HG02973 (cell line): ENCODE measurements at regions not wholly inside any gene's neighbourhood (a gene's known extent, or its start where the extent isn't known, plus 50 kb on each side); places are given as distances from the start of the nearest gene placed in this dataset.
A peak's percentile ranks its signal among the peaks of the same experiment; 100 is the strongest.

ENCODE experiments used
- ATAC-seq: cut with Tn5 transposase; IDR thresholded peaks from one replicate; pipeline ENCODE4 v1.9.1; 2021; ENCODE audit warnings: moderate library complexity; ENCODE audit not compliant: unreplicated experiment

GRCh38 chr1:195584870-195585624 is 1023.2 kb downstream of the KCNT2 start:
- ATAC-seq = no peak

- peak; percentile 80 for ATAC-seq
These were observed 1027.3 kb downstream of the KCNT2 start for GRCh38 chr1:195580988-195581387.

GRCh38 chr1:195577748-195578147 is 1030.5 kb downstream of the KCNT2 start:
- ATAC-seq = no peak

GRCh38 chr1:195576641-195577040 is 1031.6 kb downstream of the KCNT2 start:
- ATAC-seq = no peak

GRCh38 chr1:195574511-195574910 is 1033.7 kb downstream of the KCNT2 start:
- no peak for ATAC-seq

- ATAC-seq = no peak
These were observed 1038.3 kb downstream of the KCNT2 start for GRCh38 chr1:195569934-195570333.

GRCh38 chr1:195568389-195568788 is 1039.9 kb downstream of the KCNT2 start:
- no peak for ATAC-seq

- ATAC-seq = no peak
These were observed 1046.2 kb downstream of the KCNT2 start for GRCh38 chr1:195562074-195562473.

GRCh38 chr1:195550071-195550862 is 1058.0 kb downstream of the KCNT2 start:
- ATAC-seq = no peak

- no peak for ATAC-seq
These were observed 1077.3 kb downstream of the KCNT2 start for GRCh38 chr1:195530961-195531360.

- ATAC-seq = no peak
These were observed 1078.4 kb downstream of the KCNT2 start for GRCh38 chr1:195529881-195530280.

- no peak for ATAC-seq
These were observed 1087.5 kb downstream of the KCNT2 start for GRCh38 chr1:195520757-195521156.

GRCh38 chr1:195516036-195516435 is 1092.2 kb downstream of the KCNT2 start:
- no peak for ATAC-seq

- no peak for ATAC-seq
These were observed 1096.7 kb downstream of the KCNT2 start for GRCh38 chr1:195511501-195511900.

GRCh38 chr1:195501118-195501517 is 1107.1 kb downstream of the KCNT2 start:
- no peak for ATAC-seq

GRCh38 chr1:195495720-195496635 is 1112.3 kb downstream of the KCNT2 start:
- ATAC-seq = no peak

- ATAC-seq = no peak
These were observed 1126.1 kb downstream of the KCNT2 start for GRCh38 chr1:195482137-195482536.

- ATAC-seq = no peak
These were observed 1126.9 kb downstream of the KCNT2 start for GRCh38 chr1:195481293-195481692.

GRCh38 chr1:195475568-195475967 is 1132.7 kb downstream of the KCNT2 start:
- ATAC-seq = no peak

- ATAC-seq = no peak
These were observed 1135.9 kb downstream of the KCNT2 start for GRCh38 chr1:195472291-195472690.

- ATAC-seq = no peak
These were observed 1141.6 kb downstream of the KCNT2 start for GRCh38 chr1:195466639-195467038.
